HG03196 (cell line): ENCODE measurements at regions not wholly inside any gene's neighbourhood (a gene's known extent, or its start where the extent isn't known, plus 50 kb on each side); places are given as distances from the start of the nearest gene placed in this dataset.
"Not testable (repeated sequence)": the region's sequence is repeated elsewhere in the genome, so short reads cannot be mapped to it uniquely, and the experiment has no call there.

ENCODE experiments used
- ATAC-seq: cut with Tn5 transposase; IDR thresholded peaks from one replicate; pipeline ENCODE4 v1.9.1; 2021; ENCODE audit not compliant: unreplicated experiment

- ATAC-seq = no peak
These were observed 136.0 kb downstream of the NR2F2 start for GRCh38 chr15:96466389-96466947.

GRCh38 chr15:96468036-96468435, 137.5 kb downstream of the NR2F2 start:
- ATAC-seq = no peak

GRCh38 chr15:96470681-96471310, 140.3 kb downstream of the NR2F2 start:
- no peak for ATAC-seq

GRCh38 chr15:96472681-96473080, 142.2 kb downstream of the NR2F2 start:
- no peak for ATAC-seq

GRCh38 chr15:96473556-96473955, 143.1 kb downstream of the NR2F2 start:
- ATAC-seq = no peak

- ATAC-seq = no peak
These were observed 143.7 kb downstream of the NR2F2 start for GRCh38 chr15:96474231-96474664.

GRCh38 chr15:96477227-96477626, 146.7 kb downstream of the NR2F2 start:
- ATAC-seq = no peak

GRCh38 chr15:96484412-96484811, 153.9 kb downstream of the NR2F2 start:
- not testable (repeated sequence) for ATAC-seq

GRCh38 chr15:96484830-96485229, 154.3 kb downstream of the NR2F2 start:
- ATAC-seq = no peak

GRCh38 chr15:96487245-96487644, 156.7 kb downstream of the NR2F2 start:
- no peak for ATAC-seq

GRCh38 chr15:96491066-96491699, 160.7 kb downstream of the NR2F2 start:
- ATAC-seq = not testable (repeated sequence)

- not testable (repeated sequence) for ATAC-seq
These were observed 161.5 kb downstream of the NR2F2 start for GRCh38 chr15:96491700-96492644.

- no peak for ATAC-seq
These were observed 164.0 kb downstream of the NR2F2 start for GRCh38 chr15:96494505-96494904.

GRCh38 chr15:96495386-96495785, 164.9 kb downstream of the NR2F2 start:
- no peak for ATAC-seq

GRCh38 chr15:96497951-96498350, 167.5 kb downstream of the NR2F2 start:
- no peak for ATAC-seq

GRCh38 chr15:96500508-96500907, 170.0 kb downstream of the NR2F2 start:
- ATAC-seq = no peak

GRCh38 chr15:96501362-96501761, 170.9 kb downstream of the NR2F2 start:
- ATAC-seq = no peak

GRCh38 chr15:96502196-96502595, 171.7 kb downstream of the NR2F2 start:
- no peak for ATAC-seq

- no peak for ATAC-seq
These were observed 172.8 kb downstream of the NR2F2 start for GRCh38 chr15:96503276-96503675.

GRCh38 chr15:96504371-96504770, 173.9 kb downstream of the NR2F2 start:
- ATAC-seq = no peak

GRCh38 chr15:96505014-96505413, 174.5 kb downstream of the NR2F2 start:
- ATAC-seq = no peak
